ENCODE measurements at regions not wholly inside any gene's neighbourhood (a gene's known extent, or its start where the extent isn't known, plus 50 kb on each side); places are given as distances from the start of the nearest gene placed in this dataset.

DNA sequence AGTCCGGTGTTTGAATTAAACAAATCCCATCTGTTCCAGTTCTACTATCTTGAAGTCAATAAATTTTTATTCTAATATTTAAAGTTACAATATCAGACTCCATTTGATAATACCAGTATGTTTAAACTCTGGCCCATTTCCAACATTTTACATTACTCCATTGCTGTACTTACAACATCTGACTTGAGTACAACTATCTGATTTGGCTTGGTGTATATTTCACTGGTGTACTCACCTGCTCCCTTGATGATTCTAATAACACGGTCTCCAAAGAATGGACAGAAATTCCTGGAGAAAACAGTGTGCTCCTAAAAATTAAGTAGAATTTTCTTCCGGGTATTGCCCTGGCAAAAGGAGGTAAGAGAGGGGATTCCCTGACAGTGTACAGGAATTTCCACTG is 680.5 kb upstream of the ADAMTS5 start:
- intact Hi-C loops (cut with micrococcal nuclease; ENCODE audit: unreplicated experiment): no loop called here
- POLR2A ChIA-PET: no interaction called here

DNA sequence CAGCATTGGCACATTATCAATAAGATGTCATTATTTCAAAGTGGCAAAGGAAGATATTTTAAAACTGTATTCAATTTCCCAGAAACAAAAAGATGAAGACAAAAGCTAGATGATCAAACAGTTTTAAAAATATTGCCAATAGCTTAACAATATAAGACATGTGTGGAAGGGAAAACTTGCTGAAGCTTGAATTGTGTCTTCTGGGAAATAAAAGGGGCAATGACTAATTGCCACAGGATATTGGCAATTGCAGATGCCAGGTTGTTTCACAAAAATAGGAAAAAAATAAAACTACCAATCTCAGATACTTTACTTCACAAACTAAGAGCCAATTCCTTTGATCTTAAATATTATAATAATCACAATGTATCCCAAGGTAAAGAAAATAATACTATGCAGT is 679.8 kb upstream of the ADAMTS5 start:
- ChIA-PET CTCF (no interaction called here), POLR2A (no interaction called here)
- intact Hi-C loops (cut with micrococcal nuclease; ENCODE audit: unreplicated experiment) (no loop called here), in situ Hi-C loops (cut with HindIII; ENCODE audit: low pct_unique_long_range_greater_than_20kb, low sequenced_read_pairs) (no loop called here)
- Histone ChIP-seq H3K4me3 (ENCODE audit: low read depth in 2 of 2, low read length in 2 of 2) (no peak overlapping the region), H3K4me1 (ENCODE audit: control insufficient read depth, insufficient read depth, low read length) (no peaks in the 10 kb centered on the region), H3K9me3 (ENCODE audit: control insufficient read depth, insufficient read depth, low read depth, low read length) (no peaks in the 10 kb centered on the region), H3K27ac (ENCODE audit: low read length) (no peak overlapping the region), H3K36me3 (ENCODE audit: control insufficient read depth, insufficient read depth, low read length) (no peaks in the 10 kb centered on the region), H3K27me3 (ENCODE audit: control insufficient read depth, insufficient read depth, low read length) (no peaks in the 10 kb centered on the region)
- TF ChIP-seq POLR2AphosphoS5 (IDR thresholded peaks at IDR 0.05; ENCODE audit: low read depth, low read length): no peak
- TF ChIP-seq, protein P1, sequence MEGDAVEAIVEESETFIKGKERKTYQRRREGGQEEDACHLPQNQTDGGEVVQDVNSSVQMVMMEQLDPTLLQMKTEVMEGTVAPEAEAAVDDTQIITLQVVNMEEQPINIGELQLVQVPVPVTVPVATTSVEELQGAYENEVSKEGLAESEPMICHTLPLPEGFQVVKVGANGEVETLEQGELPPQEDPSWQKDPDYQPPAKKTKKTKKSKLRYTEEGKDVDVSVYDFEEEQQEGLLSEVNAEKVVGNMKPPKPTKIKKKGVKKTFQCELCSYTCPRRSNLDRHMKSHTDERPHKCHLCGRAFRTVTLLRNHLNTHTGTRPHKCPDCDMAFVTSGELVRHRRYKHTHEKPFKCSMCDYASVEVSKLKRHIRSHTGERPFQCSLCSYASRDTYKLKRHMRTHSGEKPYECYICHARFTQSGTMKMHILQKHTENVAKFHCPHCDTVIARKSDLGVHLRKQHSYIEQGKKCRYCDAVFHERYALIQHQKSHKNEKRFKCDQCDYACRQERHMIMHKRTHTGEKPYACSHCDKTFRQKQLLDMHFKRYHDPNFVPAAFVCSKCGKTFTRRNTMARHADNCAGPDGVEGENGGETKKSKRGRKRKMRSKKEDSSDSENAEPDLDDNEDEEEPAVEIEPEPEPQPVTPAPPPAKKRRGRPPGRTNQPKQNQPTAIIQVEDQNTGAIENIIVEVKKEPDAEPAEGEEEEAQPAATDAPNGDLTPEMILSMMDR (IDR thresholded peaks at IDR 0.05): no peak
- TF ChIP-seq, protein P2, sequence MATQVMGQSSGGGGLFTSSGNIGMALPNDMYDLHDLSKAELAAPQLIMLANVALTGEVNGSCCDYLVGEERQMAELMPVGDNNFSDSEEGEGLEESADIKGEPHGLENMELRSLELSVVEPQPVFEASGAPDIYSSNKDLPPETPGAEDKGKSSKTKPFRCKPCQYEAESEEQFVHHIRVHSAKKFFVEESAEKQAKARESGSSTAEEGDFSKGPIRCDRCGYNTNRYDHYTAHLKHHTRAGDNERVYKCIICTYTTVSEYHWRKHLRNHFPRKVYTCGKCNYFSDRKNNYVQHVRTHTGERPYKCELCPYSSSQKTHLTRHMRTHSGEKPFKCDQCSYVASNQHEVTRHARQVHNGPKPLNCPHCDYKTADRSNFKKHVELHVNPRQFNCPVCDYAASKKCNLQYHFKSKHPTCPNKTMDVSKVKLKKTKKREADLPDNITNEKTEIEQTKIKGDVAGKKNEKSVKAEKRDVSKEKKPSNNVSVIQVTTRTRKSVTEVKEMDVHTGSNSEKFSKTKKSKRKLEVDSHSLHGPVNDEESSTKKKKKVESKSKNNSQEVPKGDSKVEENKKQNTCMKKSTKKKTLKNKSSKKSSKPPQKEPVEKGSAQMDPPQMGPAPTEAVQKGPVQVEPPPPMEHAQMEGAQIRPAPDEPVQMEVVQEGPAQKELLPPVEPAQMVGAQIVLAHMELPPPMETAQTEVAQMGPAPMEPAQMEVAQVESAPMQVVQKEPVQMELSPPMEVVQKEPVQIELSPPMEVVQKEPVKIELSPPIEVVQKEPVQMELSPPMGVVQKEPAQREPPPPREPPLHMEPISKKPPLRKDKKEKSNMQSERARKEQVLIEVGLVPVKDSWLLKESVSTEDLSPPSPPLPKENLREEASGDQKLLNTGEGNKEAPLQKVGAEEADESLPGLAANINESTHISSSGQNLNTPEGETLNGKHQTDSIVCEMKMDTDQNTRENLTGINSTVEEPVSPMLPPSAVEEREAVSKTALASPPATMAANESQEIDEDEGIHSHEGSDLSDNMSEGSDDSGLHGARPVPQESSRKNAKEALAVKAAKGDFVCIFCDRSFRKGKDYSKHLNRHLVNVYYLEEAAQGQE (IDR thresholded peaks at IDR 0.05; ENCODE audit: insufficient read depth in 1 of 2, low read depth in 2 of 2, low read length in 1 of 2): no peak
- no peak for TF ChIP-seq TCF7L2 (IDR thresholded peaks at IDR 0.05; ENCODE audit: low read depth, low read length)
- TF ChIP-seq SIN3A (IDR thresholded peaks at IDR 0.05; ENCODE audit: borderline replicate concordance, insufficient read depth, low read depth, low read length): no peak
- BruUV-seq (replicated peaks): no TSS peak
- no peak for ATAC-seq
- DNase-seq (ENCODE audit: low read depth, low spot score): no peak

More for the DNA sequence above, 680.5 kb upstream of the ADAMTS5 start:
- H3K4me1 ChIP-seq (ENCODE audit: control insufficient read depth, insufficient read depth, low read length): no peaks in the 10 kb centered on the region
- DNase-seq (ENCODE audit: low read depth, low spot score) (no peak), ATAC-seq (no peak)
- TF ChIP-seq, protein P2 (IDR thresholded peaks at IDR 0.05; ENCODE audit: insufficient read depth in 1 of 2, low read depth in 2 of 2, low read length in 1 of 2): no peak
- TF ChIP-seq SIN3A (IDR thresholded peaks at IDR 0.05; ENCODE audit: borderline replicate concordance, insufficient read depth, low read depth, low read length) (no peak), TCF7L2 (IDR thresholded peaks at IDR 0.05; ENCODE audit: low read depth, low read length) (no peak), POLR2AphosphoS5 (IDR thresholded peaks at IDR 0.05; ENCODE audit: low read depth, low read length) (no peak)
- TF ChIP-seq, protein P1 (IDR thresholded peaks at IDR 0.05): no peak
- CTCF ChIA-PET: no interaction called here
- no peaks in the 10 kb centered on the region for H3K36me3 ChIP-seq (ENCODE audit: control insufficient read depth, insufficient read depth, low read length)
- no peaks in the 10 kb centered on the region for H3K9me3 ChIP-seq (ENCODE audit: control insufficient read depth, insufficient read depth, low read depth, low read length)
- BruUV-seq (replicated peaks): no TSS peak
- H3K27me3 ChIP-seq (ENCODE audit: control insufficient read depth, insufficient read depth, low read length): no peaks in the 10 kb centered on the region
- no peak overlapping the region for H3K27ac ChIP-seq (ENCODE audit: low read length)
- H3K4me3 ChIP-seq (ENCODE audit: low read depth in 2 of 2, low read length in 2 of 2): no peak overlapping the region
- in situ Hi-C loops (cut with HindIII; ENCODE audit: low pct_unique_long_range_greater_than_20kb, low sequenced_read_pairs): no loop called here
